HCT116 (cell line): ENCODE measurements at regions not wholly inside any gene's neighbourhood (a gene's known extent, or its start where the extent isn't known, plus 50 kb on each side); places are given as distances from the start of the nearest gene placed in this dataset.

Experiments
- ATAC-seq: fragments of 200-7000 bp; cut with Tn5 transposase; 2 replicates; pipeline ENCODE4 v1.9.1; 2020; ENCODE audit warnings: mild to moderate bottlenecking, moderate library complexity
- BruUV-seq: library from RNA; stranded (reverse); fragments of 400-500 nt; replicated peaks from 2 replicates; lab custom pipeline; 2021; lab: Mats Ljungman, UMichigan
- CTCF ChIA-PET: fragments of 300-600 bp; sonication (Branson Sonifier 250); formaldehyde crosslinking; loops from one replicate; lab custom pipeline; 2021; ENCODE audit warnings: antibody characterized with exemption; lab: Charles Lee
- POLR2A ChIA-PET: fragments of 300-600, 350-600 bp; sonication (Branson Sonifier 250); formaldehyde crosslinking; loops from one replicate; lab custom pipeline; 2021; ENCODE audit warnings: antibody characterized with exemption; lab: Charles Lee
- RAD21 ChIA-PET, 2 experiments: fragments of 300-600 bp; sonication (Branson Sonifier 250); formaldehyde crosslinking; loops; one replicate each; lab custom pipeline; 2023; ENCODE audit warnings: low total read pairs in 2 of 2; ENCODE audit not compliant: uncharacterized antibody in 2 of 2, unreplicated experiment in 2 of 2, low non-redundant PET in 1 of 2; lab: Charles Lee
- DNase-seq: peaks from one replicate; pipeline ENCODE4 v3.0.0-alpha.2; 2010; ENCODE audit warnings: low read depth, low spot score
- H2AFZ ChIP-seq: fragments of 200-600 bp; shearing (Covaris generic), sonication (generic); 2 replicates; pipeline ENCODE4 v1.6.1; 2017; ENCODE audit warnings: low read depth, mixed run types, mixed read lengths, antibody characterized with exemption, low read length; ENCODE audit not compliant: poor library complexity, severe bottlenecking
- H3K27ac ChIP-seq: 2 replicates; pipeline ENCODE4 v1.5.1; 2012; ENCODE audit warnings: low read depth, low read length
- H3K27me3 ChIP-seq: fragments of 200-600 bp; sonication (generic); 2 replicates; pipeline ENCODE4 v1.6.1; 2016; ENCODE audit warnings: mixed run types, low read length, mixed read lengths; ENCODE audit not compliant: insufficient read depth
- H3K36me3 ChIP-seq, 2 experiments: fragments of 200-500 bp in 1 of 2; fragments of 200-600 bp in 1 of 2; sonication (Bioruptor generic) in 1 of 2; sonication (generic) in 1 of 2; 2 replicates each; pipeline versions ENCODE4 v1.5.1 to v1.6.1; 2014 to 2016; ENCODE audit warnings: low read length in 2 of 2, inconsistent platforms in 1 of 2, mixed read lengths in 1 of 2, mixed run types in 1 of 2; ENCODE audit not compliant: insufficient read depth in 2 of 2, control insufficient read depth in 1 of 2
- H3K4me1 ChIP-seq, 2 experiments: fragments of 200-600 bp in 1 of 2; sonication (generic) in 1 of 2; 2 replicates each; pipeline versions ENCODE4 v1.5.1 to v1.6.1; 2012 to 2017; ENCODE audit warnings: low read length in 2 of 2, inconsistent platforms in 1 of 2, mild to moderate bottlenecking in 1 of 2, mixed read lengths in 1 of 2, mixed run types in 1 of 2, moderate library complexity in 1 of 2; ENCODE audit not compliant: insufficient read depth in 2 of 2, control insufficient read depth in 1 of 2
- H3K4me2 ChIP-seq: fragments of 200-600 bp; sonication (generic); 2 replicates; pipeline ENCODE4 v1.6.1; 2017; ENCODE audit warnings: mixed run types, low read length, mixed read lengths
- H3K4me3 ChIP-seq, 2 experiments: fragments of 200-600 bp in 1 of 2; sonication (generic) in 1 of 2; replicated peaks in 1 of 2; 2 replicates each; pipeline ENCODE4 v1.5.1; 2011 to 2016; ENCODE audit warnings: low read length in 2 of 2, control low read depth in 1 of 2, low read depth in 1 of 2, mild to moderate bottlenecking in 1 of 2, mixed read lengths in 1 of 2, mixed run types in 1 of 2
- H3K79me2 ChIP-seq: fragments of 200-600 bp; sonication (generic); 2 replicates; pipeline ENCODE4 v1.6.1; 2017; ENCODE audit warnings: mild to moderate bottlenecking, mixed run types, low read length, moderate library complexity, mixed read lengths; ENCODE audit not compliant: insufficient read depth
- H3K9ac ChIP-seq: fragments of 200-600 bp; sonication (generic); 2 replicates; pipeline ENCODE4 v1.6.1; 2016; ENCODE audit warnings: low read length, mixed read lengths
- H3K9me2 ChIP-seq: fragments of 200-600 bp; sonication (generic), shearing (Covaris generic); 2 replicates; pipeline ENCODE4 v1.6.1; 2017; ENCODE audit warnings: mixed run types, mild to moderate bottlenecking, moderate library complexity; ENCODE audit not compliant: insufficient read depth
- H3K9me3 ChIP-seq, 2 experiments: fragments of 200-500 bp in 1 of 2; fragments of 200-600 bp in 1 of 2; sonication (Bioruptor generic) in 1 of 2; sonication (generic) in 1 of 2; 2 replicates each; pipeline ENCODE4 v1.6.1; 2014 to 2017; ENCODE audit warnings: low read length in 2 of 2, mixed read lengths in 2 of 2, inconsistent platforms in 1 of 2, low read depth in 1 of 2, mild to moderate bottlenecking in 1 of 2, mixed run types in 1 of 2, moderate library complexity in 1 of 2; ENCODE audit not compliant: control insufficient read depth in 1 of 2, insufficient read depth in 1 of 2
- H4K20me1 ChIP-seq: fragments of 200-600 bp; sonication (generic), shearing (Covaris generic); 2 replicates; pipeline ENCODE4 v1.6.1; 2017; ENCODE audit warnings: mixed run types, mild to moderate bottlenecking, moderate library complexity; ENCODE audit not compliant: insufficient read depth
- CBX3 ChIP-seq: IDR thresholded peaks from 2 replicates; pipeline ENCODE4 v1.6.1; 2012; ENCODE audit warnings: low read depth
- CEBPB ChIP-seq: IDR thresholded peaks from 2 replicates; pipeline ENCODE4 v1.6.1; 2012; ENCODE audit warnings: low read depth
- CTCF ChIP-seq, 3 experiments: fragments of 200-600 bp in 1 of 3; sonication (generic) in 1 of 3; IDR thresholded peaks in 2 of 3; conservative IDR thresholded peaks in 1 of 3; 2 replicates each; pipeline ENCODE4 v1.5.1; 2012 to 2017; ENCODE audit warnings: low read depth in 2 of 3, low read length in 2 of 3, antibody characterized with exemption in 1 of 3, borderline replicate concordance in 1 of 3, control low read depth in 1 of 3, mild to moderate bottlenecking in 1 of 3, mixed read lengths in 1 of 3, mixed run types in 1 of 3, moderate library complexity in 1 of 3; ENCODE audit not compliant: insufficient read depth in 1 of 3
- ELF1 ChIP-seq: IDR thresholded peaks from 2 replicates; pipeline ENCODE4 v1.6.1; 2012; ENCODE audit warnings: low read depth, borderline replicate concordance
- EZH2 ChIP-seq: fragments of 200-600 bp; sonication (generic); IDR thresholded peaks from 2 replicates; pipeline ENCODE4 v1.6.1; 2017; ENCODE audit warnings: antibody characterized with exemption, mixed run types
- JUND ChIP-seq: IDR thresholded peaks from 2 replicates; pipeline ENCODE4 v1.6.1; 2012
- MAX ChIP-seq: IDR thresholded peaks from 2 replicates; pipeline ENCODE4 v1.6.1; 2012
- POLR2AphosphoS5 ChIP-seq: IDR thresholded peaks from 2 replicates; pipeline ENCODE4 v1.6.1; 2011; ENCODE audit warnings: mild to moderate bottlenecking, low read depth, low read length, moderate library complexity
- REST ChIP-seq: IDR thresholded peaks from 2 replicates; pipeline ENCODE4 v1.6.1; 2012; ENCODE audit warnings: low read depth
- YY1 ChIP-seq: IDR thresholded peaks from 2 replicates; pipeline ENCODE4 v1.6.1; 2011; ENCODE audit warnings: low read length, low read depth, moderate library complexity, mild to moderate bottlenecking; ENCODE audit not compliant: insufficient replicate concordance; ENCODE audit errors: extremely low read depth
- ZNF274 ChIP-seq: fragments of 200-500 bp; sonication (Bioruptor generic); IDR thresholded peaks from 2 replicates; pipeline ENCODE4 v1.6.1; 2014; ENCODE audit warnings: mild to moderate bottlenecking, low read depth, low read length, inconsistent platforms
- intact Hi-C: fragments of 100-400 bp; cut with micrococcal nuclease; formaldehyde crosslinking; loops from 2 replicates; pipeline ENCODE4 v1.10.0; 2022

- ChIA-PET CTCF (no interaction called here), POLR2A (no interaction called here), RAD21 (no interaction called here)
- H3K4me1 ChIP-seq, result no peaks in the 10 kb centered on the region
- intact Hi-C loops, result no loop called here
- no peak for TF ChIP-seq YY1
- TF ChIP-seq CTCF (IDR thresholded peaks at IDR 0.05 in 2 of 3, conservative IDR thresholded peaks at IDR 0.05 in 1 of 3; ENCODE audit: borderline replicate concordance in 1 of 3, insufficient read depth in 1 of 3, low read depth in 2 of 3, low read length in 2 of 3), result no peak
- no peak for TF ChIP-seq ZNF274
- no peak for TF ChIP-seq CBX3
- no peak for TF ChIP-seq JUND
- no peak for TF ChIP-seq CEBPB
- TF ChIP-seq EZH2, result no peak
- no peak for TF ChIP-seq REST
- no peak for TF ChIP-seq ELF1
- TF ChIP-seq MAX, result no peak
- TF ChIP-seq POLR2AphosphoS5, result no peak
- no peak overlapping the region for H3K4me2 ChIP-seq
- no peak overlapping the region for H2AFZ ChIP-seq
- BruUV-seq, result no TSS peak
- no peak overlapping the region for H3K27ac ChIP-seq
- no peaks in the 10 kb centered on the region for H3K27me3 ChIP-seq
- ATAC-seq (no peak), DNase-seq (no peak)
- H4K20me1 ChIP-seq, result no peaks in the 10 kb centered on the region
- H3K36me3 ChIP-seq, result no peaks in the 10 kb centered on the region
- no peak overlapping the region for H3K9ac ChIP-seq
- no peaks in the 10 kb centered on the region for H3K79me2 ChIP-seq
- H3K9me2 ChIP-seq, result no peaks in the 10 kb centered on the region
- H3K9me3 ChIP-seq, result no peaks in the 10 kb centered on the region
- H3K4me3 ChIP-seq, result no peak overlapping the region
These were observed 94.8 kb upstream of the CYP1B1 start for GRCh38 chr2:38170733-38171132.
